ENCODE measurements at regions not wholly inside any gene's neighbourhood (a gene's known extent, or its start where the extent isn't known, plus 50 kb on each side); places are given as distances from the start of the nearest gene placed in this dataset.

- Mint-ChIP-seq H3K27me3 (ENCODE audit: unreplicated experiment) (peaks cover 3% of the 10 kb centered on the region), H3K9me3 (ENCODE audit: unreplicated experiment) (no peaks in the 10 kb centered on the region), H3K4me1 (ENCODE audit: unreplicated experiment) (peaks cover 7% of the 10 kb centered on the region), H3K27ac (ENCODE audit: unreplicated experiment) (no peak overlapping the region), H3K4me3 (ENCODE audit: unreplicated experiment) (no peak overlapping the region), H3K36me3 (ENCODE audit: low read depth, unreplicated experiment) (peaks cover 8% of the 10 kb centered on the region)
- TF ChIP-seq CTCF (IDR thresholded peaks at IDR 0.05; ENCODE audit: unreplicated experiment): no peak
- no peak for DNase-seq (ENCODE audit: low spot score)
Observed at GRCh38 chr5:54721116-54721515, 203.6 kb downstream of the SNX18 start.

- Mint-ChIP-seq H3K4me1 (ENCODE audit: unreplicated experiment) (peaks cover 3% of the 10 kb centered on the region), H3K9me3 (ENCODE audit: unreplicated experiment) (no peaks in the 10 kb centered on the region), H3K4me3 (ENCODE audit: unreplicated experiment) (no peak overlapping the region), H3K27ac (ENCODE audit: unreplicated experiment) (no peak overlapping the region), H3K36me3 (ENCODE audit: low read depth, unreplicated experiment) (peaks cover 8% of the 10 kb centered on the region), H3K27me3 (ENCODE audit: unreplicated experiment) (peaks cover 3% of the 10 kb centered on the region)
- no peak for TF ChIP-seq CTCF (IDR thresholded peaks at IDR 0.05; ENCODE audit: unreplicated experiment)
- DNase-seq (ENCODE audit: low spot score): no peak
Observed at GRCh38 chr5:54720341-54720740, 202.8 kb downstream of the SNX18 start.

GRCh38 chr5:54719384-54720283 is 202.1 kb downstream of the SNX18 start:
- H3K27me3 Mint-ChIP-seq (ENCODE audit: unreplicated experiment): peaks cover 8% of the 10 kb centered on the region
- no peak for DNase-seq (ENCODE audit: low spot score)
- no peak overlapping the region for H3K4me3 Mint-ChIP-seq (ENCODE audit: unreplicated experiment)
- H3K27ac Mint-ChIP-seq (ENCODE audit: unreplicated experiment): no peak overlapping the region
- H3K36me3 Mint-ChIP-seq (ENCODE audit: low read depth, unreplicated experiment): peaks cover 8% of the 10 kb centered on the region
- H3K9me3 Mint-ChIP-seq (ENCODE audit: unreplicated experiment): no peaks in the 10 kb centered on the region
- no peak for TF ChIP-seq CTCF (IDR thresholded peaks at IDR 0.05; ENCODE audit: unreplicated experiment)
- peaks cover 5% of the 10 kb centered on the region for H3K4me1 Mint-ChIP-seq (ENCODE audit: unreplicated experiment)

GRCh38 chr5:54718656-54719055 is 201.1 kb downstream of the SNX18 start:
- Mint-ChIP-seq H3K36me3 (ENCODE audit: low read depth, unreplicated experiment) (peaks cover 10% of the 10 kb centered on the region), H3K9me3 (ENCODE audit: unreplicated experiment) (no peaks in the 10 kb centered on the region), H3K4me3 (ENCODE audit: unreplicated experiment) (no peak overlapping the region), H3K27ac (ENCODE audit: unreplicated experiment) (no peak overlapping the region), H3K27me3 (ENCODE audit: unreplicated experiment) (peaks cover 8% of the 10 kb centered on the region), H3K4me1 (ENCODE audit: unreplicated experiment) (peaks cover 8% of the 10 kb centered on the region)
- DNase-seq (ENCODE audit: low spot score): no peak
- TF ChIP-seq CTCF (IDR thresholded peaks at IDR 0.05; ENCODE audit: unreplicated experiment): no peak

GRCh38 chr5:54717870-54718269 is 200.3 kb downstream of the SNX18 start:
- no peak for DNase-seq (ENCODE audit: low spot score)
- no peak for TF ChIP-seq CTCF (IDR thresholded peaks at IDR 0.05; ENCODE audit: unreplicated experiment)
- H3K27me3 Mint-ChIP-seq (ENCODE audit: unreplicated experiment): peaks cover 6% of the 10 kb centered on the region
- no peaks in the 10 kb centered on the region for H3K9me3 Mint-ChIP-seq (ENCODE audit: unreplicated experiment)
- H3K27ac Mint-ChIP-seq (ENCODE audit: unreplicated experiment): no peak overlapping the region
- H3K4me1 Mint-ChIP-seq (ENCODE audit: unreplicated experiment): peaks cover 6% of the 10 kb centered on the region
- peaks cover 12% of the 10 kb centered on the region for H3K36me3 Mint-ChIP-seq (ENCODE audit: low read depth, unreplicated experiment)
- no peak overlapping the region for H3K4me3 Mint-ChIP-seq (ENCODE audit: unreplicated experiment)

Data from endothelial cell (in vitro differentiated cells).